GM18511 (cell line): ENCODE measurements at regions not wholly inside any gene's neighbourhood (a gene's known extent, or its start where the extent isn't known, plus 50 kb on each side); places are given as distances from the start of the nearest gene placed in this dataset.
"Not testable (repeated sequence)": the region's sequence is repeated elsewhere in the genome, so short reads cannot be mapped to it uniquely, and the experiment has no call there.

Experiments
- ATAC-seq: cut with Tn5 transposase; IDR thresholded peaks from one replicate; pipeline ENCODE4 v1.9.1; 2021; ENCODE audit warnings: mild to moderate bottlenecking, moderate library complexity; ENCODE audit not compliant: unreplicated experiment

GRCh38 chr11:109926941-109927340 is 166.3 kb upstream of the ZC3H12C start:
- no peak for ATAC-seq

- ATAC-seq = no peak
Measured at GRCh38 chr11:109929308-109929707, 163.9 kb upstream of the ZC3H12C start.

- ATAC-seq = no peak
Measured at GRCh38 chr11:109933126-109933525, 160.1 kb upstream of the ZC3H12C start.

- ATAC-seq = no peak
Measured at GRCh38 chr11:109934151-109934550, 159.0 kb upstream of the ZC3H12C start.

- ATAC-seq = no peak
Measured at GRCh38 chr11:109936661-109937180, 156.5 kb upstream of the ZC3H12C start.

GRCh38 chr11:109937968-109938367 is 155.2 kb upstream of the ZC3H12C start:
- no peak for ATAC-seq

GRCh38 chr11:109939166-109939810 is 153.9 kb upstream of the ZC3H12C start:
- no peak for ATAC-seq

GRCh38 chr11:109940816-109941215 is 152.4 kb upstream of the ZC3H12C start:
- no peak for ATAC-seq

- ATAC-seq = peak; percentile 73
Measured at GRCh38 chr11:109945626-109946321, 147.4 kb upstream of the ZC3H12C start.

- ATAC-seq = peak; percentile 94
Measured at GRCh38 chr11:109946322-109946846, 146.8 kb upstream of the ZC3H12C start.

- ATAC-seq = no peak
Measured at GRCh38 chr11:109954534-109954933, 138.7 kb upstream of the ZC3H12C start.

GRCh38 chr11:109956124-109956793 is 136.9 kb upstream of the ZC3H12C start:
- ATAC-seq = peak; percentile 86

- peak; percentile 65 for ATAC-seq
Measured at GRCh38 chr11:109957000-109957399, 136.2 kb upstream of the ZC3H12C start.

GRCh38 chr11:109957601-109958000 is 135.6 kb upstream of the ZC3H12C start:
- no peak for ATAC-seq

GRCh38 chr11:109958131-109958820 is 134.9 kb upstream of the ZC3H12C start:
- no peak for ATAC-seq

- no peak for ATAC-seq
Measured at GRCh38 chr11:109958821-109959166, 134.4 kb upstream of the ZC3H12C start.

- ATAC-seq = no peak
Measured at GRCh38 chr11:109960831-109961230, 132.4 kb upstream of the ZC3H12C start.

GRCh38 chr11:109961261-109961660 is 131.9 kb upstream of the ZC3H12C start:
- ATAC-seq = no peak

GRCh38 chr11:109963101-109963500 is 130.1 kb upstream of the ZC3H12C start:
- ATAC-seq = no peak

GRCh38 chr11:109964487-109964886 is 128.7 kb upstream of the ZC3H12C start:
- no peak for ATAC-seq

- ATAC-seq = not testable (repeated sequence)
Measured at GRCh38 chr11:109965445-109965844, 127.7 kb upstream of the ZC3H12C start.
